ENCODE measurements at regions not wholly inside any gene's neighbourhood (a gene's known extent, or its start where the extent isn't known, plus 50 kb on each side); places are given as distances from the start of the nearest gene placed in this dataset.
A peak's percentile ranks its signal among the peaks of the same experiment; 100 is the strongest.
"Not testable (repeated sequence)": the region's sequence is repeated elsewhere in the genome, so short reads cannot be mapped to it uniquely, and the experiment has no call there.

DNA sequence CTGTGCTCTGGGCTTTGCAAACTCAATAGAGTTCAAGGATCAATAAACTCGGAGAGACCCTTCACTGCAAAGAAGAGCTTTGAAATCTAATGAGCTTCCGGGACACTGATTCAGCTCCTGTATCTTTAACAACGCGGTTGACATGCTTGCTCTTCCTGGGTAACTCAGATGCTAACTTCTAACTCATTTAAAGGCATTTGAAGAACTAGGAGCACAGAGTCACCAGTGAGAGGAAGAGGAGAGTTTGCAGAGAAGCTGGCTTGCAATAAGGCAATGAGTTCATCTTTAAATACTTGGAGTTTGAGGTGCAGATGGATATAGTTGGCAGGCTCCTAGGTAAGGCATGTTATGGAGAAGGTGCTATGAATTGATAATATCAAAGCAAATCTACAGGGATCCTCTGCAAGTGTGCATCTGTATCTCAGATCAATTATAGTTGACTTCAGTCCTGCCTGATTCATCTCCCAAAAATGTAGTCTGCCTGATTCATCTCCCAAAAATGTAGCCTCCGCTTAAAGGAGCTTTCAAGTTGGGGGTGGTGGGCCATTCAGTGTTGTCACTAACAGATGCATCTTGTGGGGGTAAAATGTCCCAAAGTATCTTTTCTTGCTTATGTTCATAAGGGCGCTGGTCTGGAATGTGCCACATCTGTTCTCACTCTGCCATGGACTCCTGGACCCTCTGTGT is 182.5 kb upstream of the PRSS58 start:
- TF ChIP-seq, protein P1, sequence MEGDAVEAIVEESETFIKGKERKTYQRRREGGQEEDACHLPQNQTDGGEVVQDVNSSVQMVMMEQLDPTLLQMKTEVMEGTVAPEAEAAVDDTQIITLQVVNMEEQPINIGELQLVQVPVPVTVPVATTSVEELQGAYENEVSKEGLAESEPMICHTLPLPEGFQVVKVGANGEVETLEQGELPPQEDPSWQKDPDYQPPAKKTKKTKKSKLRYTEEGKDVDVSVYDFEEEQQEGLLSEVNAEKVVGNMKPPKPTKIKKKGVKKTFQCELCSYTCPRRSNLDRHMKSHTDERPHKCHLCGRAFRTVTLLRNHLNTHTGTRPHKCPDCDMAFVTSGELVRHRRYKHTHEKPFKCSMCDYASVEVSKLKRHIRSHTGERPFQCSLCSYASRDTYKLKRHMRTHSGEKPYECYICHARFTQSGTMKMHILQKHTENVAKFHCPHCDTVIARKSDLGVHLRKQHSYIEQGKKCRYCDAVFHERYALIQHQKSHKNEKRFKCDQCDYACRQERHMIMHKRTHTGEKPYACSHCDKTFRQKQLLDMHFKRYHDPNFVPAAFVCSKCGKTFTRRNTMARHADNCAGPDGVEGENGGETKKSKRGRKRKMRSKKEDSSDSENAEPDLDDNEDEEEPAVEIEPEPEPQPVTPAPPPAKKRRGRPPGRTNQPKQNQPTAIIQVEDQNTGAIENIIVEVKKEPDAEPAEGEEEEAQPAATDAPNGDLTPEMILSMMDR (conservative IDR thresholded peaks at IDR 0.05; ENCODE audit: low read depth, low read length): no peak
- peak; percentile 14 for DNase-seq (ENCODE audit: low read depth)

DNA sequence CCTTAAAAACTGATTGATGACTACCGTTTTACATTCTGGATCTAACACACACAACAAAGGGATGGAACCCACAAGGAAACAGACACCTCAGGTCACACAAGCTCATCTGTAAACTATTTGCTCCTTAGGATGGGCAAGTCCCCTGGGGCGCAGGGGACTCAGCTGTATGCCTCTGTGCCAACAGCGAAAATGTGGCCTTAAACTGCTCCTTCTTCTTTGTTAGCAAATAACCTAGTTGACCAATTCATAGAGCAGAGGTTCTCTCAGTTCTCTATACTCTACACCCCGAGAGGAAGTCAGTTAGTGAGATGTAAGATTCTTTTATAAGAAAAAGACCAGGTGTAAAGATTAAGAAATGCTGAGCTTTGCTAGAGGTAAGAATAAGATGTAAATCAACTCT is 181.9 kb upstream of the PRSS58 start:
- no peak overlapping the region for H3K4me3 ChIP-seq (ENCODE audit: low read length)
- DNase-seq (ENCODE audit: low read depth): no peak
- TF ChIP-seq, protein P1 (conservative IDR thresholded peaks at IDR 0.05; ENCODE audit: low read depth, low read length): no peak

More for the DNA sequence above, 182.5 kb upstream of the PRSS58 start:
- no peak overlapping the region for H3K4me3 ChIP-seq (ENCODE audit: low read length)

- H3K4me3 ChIP-seq (ENCODE audit: low read length): no peak overlapping the region
- DNase-seq (ENCODE audit: low read depth): no peak
- TF ChIP-seq, protein P1 (conservative IDR thresholded peaks at IDR 0.05; ENCODE audit: low read depth, low read length): no peak
Measured at GRCh38 chr7:142438923-142439515, 181.2 kb upstream of the PRSS58 start.

DNA sequence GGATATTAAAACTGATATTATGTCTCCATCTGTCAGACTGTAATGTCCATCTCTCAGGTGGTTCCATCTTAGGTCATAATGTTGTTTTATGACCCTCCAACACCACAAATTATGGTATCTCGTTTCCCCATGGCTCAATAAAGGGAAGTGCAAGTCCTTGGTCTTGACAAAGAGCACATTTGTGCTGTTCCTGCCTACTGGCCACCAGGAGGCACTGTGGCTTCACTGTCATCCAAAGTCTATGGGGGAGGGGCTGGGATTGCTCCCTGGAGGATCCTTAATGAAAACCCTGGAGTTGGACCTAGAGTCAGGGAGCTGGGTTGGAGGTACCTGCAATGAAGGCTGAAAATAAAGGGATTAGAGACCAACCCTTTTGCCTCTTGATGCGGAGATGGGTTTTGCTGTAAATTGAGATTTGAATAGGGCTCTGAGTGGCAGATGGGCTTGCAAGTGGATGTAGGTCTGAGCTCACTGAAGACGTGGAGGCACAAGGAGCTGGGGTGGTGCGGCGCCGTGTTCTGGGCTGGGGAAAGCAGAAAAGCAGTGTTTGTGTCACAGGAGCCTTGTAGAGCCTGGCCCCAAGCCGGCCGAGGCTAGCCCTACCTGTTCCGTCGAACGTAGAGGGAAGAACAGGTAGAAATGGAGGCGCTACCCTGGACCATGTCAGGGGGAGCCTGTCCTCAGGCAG is 180.5 kb upstream of the PRSS58 start:
- no peak for DNase-seq (ENCODE audit: low read depth)
- H3K4me3 ChIP-seq (ENCODE audit: low read length): no peak overlapping the region
- TF ChIP-seq, protein P1 (conservative IDR thresholded peaks at IDR 0.05; ENCODE audit: low read depth, low read length): peak; percentile 68

GRCh38 chr7:142437741-142438140 is 179.9 kb upstream of the PRSS58 start:
- DNase-seq (ENCODE audit: low read depth): no peak
- H3K4me3 ChIP-seq (ENCODE audit: low read length): no peak overlapping the region
- TF ChIP-seq, protein P1 (conservative IDR thresholded peaks at IDR 0.05; ENCODE audit: low read depth, low read length): no peak

GRCh38 chr7:142436601-142437000 is 178.7 kb upstream of the PRSS58 start:
- TF ChIP-seq, protein P1 (conservative IDR thresholded peaks at IDR 0.05; ENCODE audit: low read depth, low read length): no peak
- H3K4me3 ChIP-seq (ENCODE audit: low read length): no peak overlapping the region
- DNase-seq (ENCODE audit: low read depth): no peak

DNA sequence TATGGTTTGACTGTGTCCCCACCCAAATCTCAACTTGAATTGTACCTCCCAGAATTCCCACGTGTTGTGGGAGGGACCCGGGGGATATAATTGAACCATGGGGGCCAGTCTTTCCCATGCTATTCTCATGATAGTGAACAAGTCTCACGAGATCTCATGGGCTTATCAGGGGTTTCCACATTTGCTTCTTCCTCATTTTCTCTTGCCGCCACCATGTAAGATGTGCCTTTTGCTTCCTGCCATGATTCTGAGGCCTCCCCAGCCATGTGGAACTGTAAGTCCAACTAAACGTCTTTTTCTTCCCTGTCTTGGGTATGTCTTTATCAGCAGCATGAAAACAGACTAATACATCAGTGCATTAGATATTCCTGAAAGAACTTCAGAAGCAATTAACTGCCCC is 177.7 kb upstream of the PRSS58 start:
- DNase-seq (ENCODE audit: low read depth); H3K4me3 ChIP-seq (ENCODE audit: low read length): not testable (repeated sequence)
